PC-3 (cell line): ENCODE measurements at regions not wholly inside any gene's neighbourhood (a gene's known extent, or its start where the extent isn't known, plus 50 kb on each side); places are given as distances from the start of the nearest gene placed in this dataset.

Experiments used
- ATAC-seq: fragments of 200-7000 bp; cut with Tn5 transposase; 2 replicates; pipeline ENCODE4 v1.9.1; 2020; ENCODE audit warnings: mild to moderate bottlenecking, moderate library complexity
- BruUV-seq: library from RNA; stranded (reverse); fragments of 400-500 nt; replicated peaks from 2 replicates; lab custom pipeline; 2021; lab: Mats Ljungman, UMichigan
- CTCF ChIA-PET: fragments of 300-600 bp; sonication (Branson Sonifier 250); formaldehyde crosslinking; loops from one replicate; lab custom pipeline; 2022; ENCODE audit warnings: antibody characterized with exemption; lab: Charles Lee
- POLR2A ChIA-PET: fragments of 300-600 bp; sonication (Branson Sonifier 250); formaldehyde crosslinking; loops from one replicate; lab custom pipeline; 2022; ENCODE audit warnings: antibody characterized with exemption; ENCODE audit not compliant: unreplicated experiment; lab: Charles Lee
- DNase-seq: peaks from one replicate; pipeline ENCODE4 v3.0.0-alpha.2; 2015
- H2AFZ ChIP-seq: fragments of 300-600 bp; sonication (generic); 2 replicates; pipeline ENCODE4 v1.6.0; 2016; ENCODE audit warnings: antibody characterized with exemption, low read length
- H3F3A ChIP-seq: fragments of 300-600 bp; sonication (generic); one replicate; pipeline ENCODE4 v1.6.0; 2017; ENCODE audit warnings: antibody characterized with exemption, low read length, control low read depth, mild to moderate bottlenecking; ENCODE audit not compliant: unreplicated experiment
- H3K27ac ChIP-seq: fragments of 300-600 bp; sonication (generic); 2 replicates; pipeline ENCODE4 v1.5.1; 2016; ENCODE audit warnings: mild to moderate bottlenecking, low read length
- H3K27me3 ChIP-seq: fragments of 300-600 bp; sonication (generic); 2 replicates; pipeline ENCODE4 v1.6.1; 2016; ENCODE audit warnings: low read length, mixed read lengths
- H3K36me3 ChIP-seq: fragments of 300-600 bp; sonication (generic); 2 replicates; pipeline ENCODE4 v1.6.1; 2016; ENCODE audit warnings: low read depth, mixed run types, low read length, mixed read lengths
- H3K4me1 ChIP-seq: fragments of 300-600 bp; sonication (generic); 2 replicates; pipeline ENCODE4 v1.5.1; 2016; ENCODE audit warnings: low read length; ENCODE audit not compliant: insufficient read depth
- H3K4me2 ChIP-seq: fragments of 300-600 bp; sonication (generic); 2 replicates; pipeline ENCODE4 v1.6.0; 2016; ENCODE audit warnings: low read length
- H3K4me3 ChIP-seq: fragments of 300-600 bp; sonication (generic); 2 replicates; pipeline ENCODE4 v1.5.1; 2016; ENCODE audit warnings: mild to moderate bottlenecking, low read length, mixed read lengths
- H3K79me2 ChIP-seq: fragments of 300-600 bp; sonication (generic); 2 replicates; pipeline ENCODE4 v1.6.1; 2017; ENCODE audit warnings: low read length, mixed read lengths
- H3K9ac ChIP-seq: fragments of 300-600 bp; sonication (generic); 2 replicates; pipeline ENCODE4 v1.6.0; 2016; ENCODE audit warnings: mild to moderate bottlenecking, low read length
- H3K9me2 ChIP-seq: fragments of 300-600 bp; sonication (generic); replicated peaks from 2 replicates; pipeline ENCODE4 v1.6.1; 2016; ENCODE audit warnings: mixed run types, low read length, mixed read lengths
- H3K9me3 ChIP-seq: fragments of 300-600 bp; sonication (generic); 2 replicates; pipeline ENCODE4 v1.6.1; 2016; ENCODE audit warnings: low read length, mixed read lengths
- H4K20me1 ChIP-seq: fragments of 300-600 bp; sonication (generic); 2 replicates; pipeline ENCODE4 v1.6.1; 2016; ENCODE audit warnings: low read length, mixed read lengths
- EZH2 ChIP-seq: fragments of 300-600 bp; sonication (generic); IDR thresholded peaks from one replicate; pipeline ENCODE4 v1.6.1; 2017; ENCODE audit warnings: antibody characterized with exemption, mild to moderate bottlenecking, low read length; ENCODE audit not compliant: unreplicated experiment
- EZH2phosphoT487 ChIP-seq: fragments of 300-600 bp; sonication (generic); IDR thresholded peaks from 2 replicates; pipeline ENCODE4 v1.6.1; 2018; ENCODE audit warnings: mild to moderate bottlenecking, antibody characterized with exemption, low read length, borderline replicate concordance
- intact Hi-C: fragments of 100-400 bp; cut with micrococcal nuclease; formaldehyde crosslinking; loops from 2 replicates; pipeline ENCODE4 v1.9.0; 2023
- TF ChIP-seq, protein P1 (sequence below): fragments of 300-600 bp; sonication (generic); conservative IDR thresholded peaks from 2 replicates; pipeline ENCODE4 v1.5.1; 2017; ENCODE audit warnings: antibody characterized with exemption, low read depth, mild to moderate bottlenecking, low read length

DNA sequence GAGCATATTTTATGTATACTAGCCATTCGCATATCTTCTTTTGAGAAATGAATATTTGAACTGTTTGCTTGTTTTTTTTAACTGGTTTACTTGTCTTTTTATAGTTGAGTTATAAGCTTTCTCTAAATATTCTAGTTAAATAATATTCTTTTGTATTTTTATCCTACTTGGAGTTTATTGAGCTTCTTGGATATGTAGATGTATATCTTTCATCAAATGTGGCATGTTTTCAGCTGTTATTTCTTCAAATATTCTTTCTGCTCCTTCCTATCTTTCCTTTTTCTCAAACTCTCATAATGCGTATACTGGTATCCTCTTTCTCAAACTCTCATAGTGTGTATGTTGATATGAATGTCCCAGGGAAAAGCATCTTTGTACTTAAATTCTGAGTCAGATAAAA, 100.3 kb upstream of the NCKAP5 start:
- Histone ChIP-seq H3K4me2 (no peak overlapping the region), H2AFZ (no peak overlapping the region), H3K79me2 (no peaks in the 10 kb centered on the region), H3K9me3 (peaks cover 13% of the 10 kb centered on the region), H3K27ac (no peak overlapping the region), H4K20me1 (no peaks in the 10 kb centered on the region), H3F3A (no peaks in the 10 kb centered on the region), H3K9ac (no peak overlapping the region), H3K27me3 (no peaks in the 10 kb centered on the region), H3K4me3 (no peak overlapping the region), H3K4me1 (peaks cover 9% of the 10 kb centered on the region), H3K9me2 (no peaks in the 10 kb centered on the region), H3K36me3 (no peaks in the 10 kb centered on the region; the same call in 1 of the 2 replicates)
- TF ChIP-seq EZH2phosphoT487: no peak
- POLR2A ChIA-PET: no interaction called here
- intact Hi-C loops: no loop called here
- no TSS peak for BruUV-seq
- DNase-seq: no peak
- CTCF ChIA-PET: no interaction called here
- no peak for ATAC-seq

DNA sequence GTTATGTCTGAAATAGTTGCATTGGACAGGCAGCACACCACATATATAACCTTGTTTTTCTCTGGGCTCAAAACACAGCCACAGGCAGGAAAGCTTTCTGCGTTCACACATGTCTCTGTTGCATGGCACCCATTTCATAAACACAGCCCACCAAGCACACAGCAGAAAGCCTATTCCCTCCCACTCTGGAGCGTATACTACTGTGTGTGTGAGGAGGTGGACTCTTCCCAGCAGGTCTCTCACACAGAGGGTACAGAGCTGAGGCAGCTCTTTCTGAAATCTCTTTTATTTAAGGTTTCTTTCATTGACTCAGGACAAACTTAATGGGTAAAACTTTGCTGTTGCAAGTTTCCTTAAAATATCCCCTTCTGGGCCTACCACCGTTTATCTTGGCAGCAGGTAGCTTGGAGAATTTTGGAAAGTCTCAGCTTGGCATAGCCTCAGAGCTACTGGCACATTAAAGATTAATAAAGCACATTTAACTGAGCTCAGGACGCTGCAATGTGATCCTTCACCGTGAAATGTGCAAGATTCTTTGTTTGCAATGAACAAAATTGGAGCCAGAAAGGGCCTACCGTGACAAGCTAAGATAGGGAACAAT, 105.1 kb upstream of the NCKAP5 start:
- no peaks in the 10 kb centered on the region for H3K9me2 ChIP-seq
- intact Hi-C loops: loop anchor here (5.0 kb wide), 1 partner anchor 351 kb away; no protein-coding TSS in a partner anchor
- no peak overlapping the region for H3K9ac ChIP-seq
- H2AFZ ChIP-seq: 0 out of 2 replicates have a peak overlapping the region, but pooled peaks have one; percentile 71
- CTCF ChIA-PET: no interaction called here
- no peak overlapping the region for H3K27ac ChIP-seq
- ATAC-seq: no peak
- BruUV-seq: no TSS peak
- no peak overlapping the region for H3K4me3 ChIP-seq
- H3K9me3 ChIP-seq: peaks cover 7% of the 10 kb centered on the region
- DNase-seq: no peak
- no peaks in the 10 kb centered on the region for H3K36me3 ChIP-seq
- POLR2A ChIA-PET: interaction anchor here (0.6 kb wide), 1 partner anchor 26 kb away, joined by 4 read pairs; no protein-coding TSS in a partner anchor
- TF ChIP-seq EZH2 (no peak), EZH2phosphoT487 (no peak)
- TF ChIP-seq, protein P1, sequence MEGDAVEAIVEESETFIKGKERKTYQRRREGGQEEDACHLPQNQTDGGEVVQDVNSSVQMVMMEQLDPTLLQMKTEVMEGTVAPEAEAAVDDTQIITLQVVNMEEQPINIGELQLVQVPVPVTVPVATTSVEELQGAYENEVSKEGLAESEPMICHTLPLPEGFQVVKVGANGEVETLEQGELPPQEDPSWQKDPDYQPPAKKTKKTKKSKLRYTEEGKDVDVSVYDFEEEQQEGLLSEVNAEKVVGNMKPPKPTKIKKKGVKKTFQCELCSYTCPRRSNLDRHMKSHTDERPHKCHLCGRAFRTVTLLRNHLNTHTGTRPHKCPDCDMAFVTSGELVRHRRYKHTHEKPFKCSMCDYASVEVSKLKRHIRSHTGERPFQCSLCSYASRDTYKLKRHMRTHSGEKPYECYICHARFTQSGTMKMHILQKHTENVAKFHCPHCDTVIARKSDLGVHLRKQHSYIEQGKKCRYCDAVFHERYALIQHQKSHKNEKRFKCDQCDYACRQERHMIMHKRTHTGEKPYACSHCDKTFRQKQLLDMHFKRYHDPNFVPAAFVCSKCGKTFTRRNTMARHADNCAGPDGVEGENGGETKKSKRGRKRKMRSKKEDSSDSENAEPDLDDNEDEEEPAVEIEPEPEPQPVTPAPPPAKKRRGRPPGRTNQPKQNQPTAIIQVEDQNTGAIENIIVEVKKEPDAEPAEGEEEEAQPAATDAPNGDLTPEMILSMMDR: no peak
- no peaks in the 10 kb centered on the region for H3K79me2 ChIP-seq
- no peaks in the 10 kb centered on the region for H3F3A ChIP-seq
- H3K4me2 ChIP-seq: no peak overlapping the region
- no peaks in the 10 kb centered on the region for H4K20me1 ChIP-seq
- peaks cover 15% of the 10 kb centered on the region for H3K4me1 ChIP-seq
- H3K27me3 ChIP-seq: no peaks in the 10 kb centered on the region

DNA sequence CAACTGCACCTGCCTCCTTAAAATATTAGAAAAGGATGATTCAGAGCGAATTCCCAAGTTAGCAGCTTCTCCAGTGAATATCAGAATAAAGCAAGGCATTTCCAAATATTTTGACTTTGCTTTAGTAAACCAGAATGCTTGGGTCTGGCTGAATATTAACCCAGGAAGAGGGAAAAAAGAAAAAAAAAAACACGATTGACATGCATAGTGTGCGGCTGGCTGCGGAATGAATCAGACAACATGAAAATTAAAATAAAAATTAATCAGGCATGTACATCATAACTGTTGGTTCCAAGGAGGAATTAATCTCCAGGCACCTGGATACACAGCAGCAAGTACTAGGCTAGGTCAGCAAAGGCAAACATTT, 105.8 kb upstream of the NCKAP5 start:
- H3K4me3 ChIP-seq: peak overlapping the region; percentile 54; the same call in 1 of the 2 replicates
- H3K27ac ChIP-seq: no peak overlapping the region

More for the DNA sequence above, 105.8 kb upstream of the NCKAP5 start:
- H4K20me1 ChIP-seq: no peaks in the 10 kb centered on the region
- no peak for ATAC-seq
- no peak overlapping the region for H3K9ac ChIP-seq
- H3K4me2 ChIP-seq: peak overlapping the region; percentile 76
- CTCF ChIA-PET: no interaction called here
- no peaks in the 10 kb centered on the region for H3F3A ChIP-seq
- H3K79me2 ChIP-seq: no peaks in the 10 kb centered on the region
- peak overlapping the region; percentile 71 for H2AFZ ChIP-seq
- peaks cover 15% of the 10 kb centered on the region for H3K4me1 ChIP-seq
- intact Hi-C loops: loop anchor here (5.0 kb wide), 1 partner anchor 352 kb away; no protein-coding TSS in a partner anchor
- H3K27me3 ChIP-seq: no peaks in the 10 kb centered on the region
- H3K9me2 ChIP-seq: no peaks in the 10 kb centered on the region
- POLR2A ChIA-PET: no interaction called here
- H3K36me3 ChIP-seq: no peaks in the 10 kb centered on the region
- BruUV-seq: no TSS peak
- DNase-seq: no peak
- TF ChIP-seq, protein P1: no peak
- TF ChIP-seq EZH2phosphoT487 (no peak), EZH2 (no peak)
- H3K9me3 ChIP-seq: peaks cover 2% of the 10 kb centered on the region
